Ascending aorta (tissue), 2 donors: ENCODE measurements at regions not wholly inside any gene's neighbourhood (a gene's known extent, or its start where the extent isn't known, plus 50 kb on each side); places are given as distances from the start of the nearest gene placed in this dataset.

Experiments used
- DNase-seq, 2 donors: peaks; one replicate each; pipeline ENCODE4 v3.0.0-alpha.2; 2019; ENCODE audit warnings: low spot score in 2 of 2
- H3K27ac ChIP-seq, 2 donors: fragments of 200-600 bp; sonication (generic); one replicate each; pipeline ENCODE4 v1.5.1; 2016 to 2017; ENCODE audit warnings: mild to moderate bottlenecking in 1 of 2
- H3K27me3 ChIP-seq: fragments of 200-600 bp; sonication (generic); one replicate; pipeline ENCODE4 v1.5.1; 2017
- H3K36me3 ChIP-seq, 2 donors: fragments of 200-600 bp; sonication (generic); one replicate each; pipeline ENCODE4 v1.5.1; 2016
- H3K4me1 ChIP-seq, 2 donors: fragments of 200-600 bp; sonication (generic); one replicate each; pipeline ENCODE4 v1.5.1; 2016 to 2017; ENCODE audit warnings: mild to moderate bottlenecking in 1 of 2
- H3K4me3 ChIP-seq, 2 donors: fragments of 200-600 bp; sonication (generic); one replicate each; pipeline ENCODE4 v1.5.1; 2016 to 2017; ENCODE audit warnings: mild to moderate bottlenecking in 1 of 2
- H3K9me3 ChIP-seq, 2 donors: fragments of 200-600 bp; sonication (generic); one replicate each; pipeline ENCODE4 v1.5.1; 2016
- intact Hi-C: fragments of 100-400 bp; cut with DNase I; formaldehyde crosslinking; loops from one replicate; pipeline ENCODE4 v1.15.1; 2023
- TF ChIP-seq, protein P1 (sequence below), 3 experiments: fragments of 200-600 bp in 2 of 3; fragments of 450-650 bp in 1 of 3; sonication (generic) in 2 of 3; IDR thresholded peaks; one replicate each; pipeline ENCODE4 v1.5.1; 2016 to 2019; ENCODE audit warnings: antibody characterized with exemption in 3 of 3, mild to moderate bottlenecking in 1 of 3, moderate library complexity in 1 of 3

DNA sequence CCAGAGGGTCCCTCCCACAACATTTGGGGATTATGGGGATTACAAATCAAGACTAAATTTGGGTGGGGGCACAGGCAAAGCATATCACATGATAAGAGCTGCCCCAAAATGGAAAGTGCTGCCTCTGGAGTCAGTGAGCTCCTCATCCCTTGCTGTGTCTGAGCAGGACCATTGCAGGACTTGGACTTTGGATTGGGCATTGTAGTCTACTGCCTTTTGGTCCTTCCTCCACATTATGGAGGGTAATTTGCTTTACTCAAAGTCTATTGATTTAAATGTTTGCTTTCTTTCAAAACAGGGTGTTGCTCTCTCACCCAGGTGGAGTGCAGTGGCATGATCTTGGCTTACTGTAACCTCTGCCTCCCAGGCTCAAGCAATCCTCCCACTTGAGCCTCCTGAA, 106.8 kb upstream of the LDAH start:
- H3K27me3 ChIP-seq, result no peaks in the 10 kb centered on the region
- H3K27ac ChIP-seq, result no peak overlapping the region
- intact Hi-C loops, result no loop called here
- peaks cover 0 to 4% of the 10 kb centered on the region in 2 donors for H3K4me1 ChIP-seq
- no peaks in the 10 kb centered on the region for H3K36me3 ChIP-seq
- TF ChIP-seq, protein P1, sequence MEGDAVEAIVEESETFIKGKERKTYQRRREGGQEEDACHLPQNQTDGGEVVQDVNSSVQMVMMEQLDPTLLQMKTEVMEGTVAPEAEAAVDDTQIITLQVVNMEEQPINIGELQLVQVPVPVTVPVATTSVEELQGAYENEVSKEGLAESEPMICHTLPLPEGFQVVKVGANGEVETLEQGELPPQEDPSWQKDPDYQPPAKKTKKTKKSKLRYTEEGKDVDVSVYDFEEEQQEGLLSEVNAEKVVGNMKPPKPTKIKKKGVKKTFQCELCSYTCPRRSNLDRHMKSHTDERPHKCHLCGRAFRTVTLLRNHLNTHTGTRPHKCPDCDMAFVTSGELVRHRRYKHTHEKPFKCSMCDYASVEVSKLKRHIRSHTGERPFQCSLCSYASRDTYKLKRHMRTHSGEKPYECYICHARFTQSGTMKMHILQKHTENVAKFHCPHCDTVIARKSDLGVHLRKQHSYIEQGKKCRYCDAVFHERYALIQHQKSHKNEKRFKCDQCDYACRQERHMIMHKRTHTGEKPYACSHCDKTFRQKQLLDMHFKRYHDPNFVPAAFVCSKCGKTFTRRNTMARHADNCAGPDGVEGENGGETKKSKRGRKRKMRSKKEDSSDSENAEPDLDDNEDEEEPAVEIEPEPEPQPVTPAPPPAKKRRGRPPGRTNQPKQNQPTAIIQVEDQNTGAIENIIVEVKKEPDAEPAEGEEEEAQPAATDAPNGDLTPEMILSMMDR (IDR thresholded peaks at IDR 0.05), result no peak
- H3K9me3 ChIP-seq, result no peaks in the 10 kb centered on the region
- no peak for DNase-seq
- H3K4me3 ChIP-seq, result no peak overlapping the region

DNA sequence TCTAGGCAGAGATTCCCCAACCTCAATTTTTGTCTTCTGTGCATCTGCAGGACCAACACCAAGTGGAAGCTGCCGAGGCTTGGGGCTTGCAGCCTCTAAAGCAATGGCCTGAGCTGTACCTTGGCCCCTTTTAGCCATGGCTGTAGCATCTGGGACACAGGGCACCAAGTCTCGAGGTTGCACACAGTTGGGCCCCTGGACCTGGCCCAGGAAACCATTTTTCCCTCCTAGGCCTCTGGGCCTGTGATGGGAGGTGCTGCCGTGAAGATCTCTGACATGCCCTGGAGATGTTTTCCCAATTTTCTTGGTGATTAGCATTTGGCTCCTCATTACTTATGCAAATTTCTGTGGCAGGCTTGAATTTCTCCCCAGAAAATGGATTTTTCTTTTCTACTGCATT, 105.7 kb upstream of the LDAH start:
- Histone ChIP-seq H3K4me3 (no peak overlapping the region), H3K27me3 (no peaks in the 10 kb centered on the region), H3K9me3 (no peaks in the 10 kb centered on the region), H3K27ac (no peak overlapping the region), H3K4me1 (peaks cover 0 to 4% of the 10 kb centered on the region in 2 donors), H3K36me3 (no peaks in the 10 kb centered on the region)
- DNase-seq, result no peak
- intact Hi-C loops, result no loop called here
- TF ChIP-seq, protein P1 (IDR thresholded peaks at IDR 0.05), result no peak

DNA sequence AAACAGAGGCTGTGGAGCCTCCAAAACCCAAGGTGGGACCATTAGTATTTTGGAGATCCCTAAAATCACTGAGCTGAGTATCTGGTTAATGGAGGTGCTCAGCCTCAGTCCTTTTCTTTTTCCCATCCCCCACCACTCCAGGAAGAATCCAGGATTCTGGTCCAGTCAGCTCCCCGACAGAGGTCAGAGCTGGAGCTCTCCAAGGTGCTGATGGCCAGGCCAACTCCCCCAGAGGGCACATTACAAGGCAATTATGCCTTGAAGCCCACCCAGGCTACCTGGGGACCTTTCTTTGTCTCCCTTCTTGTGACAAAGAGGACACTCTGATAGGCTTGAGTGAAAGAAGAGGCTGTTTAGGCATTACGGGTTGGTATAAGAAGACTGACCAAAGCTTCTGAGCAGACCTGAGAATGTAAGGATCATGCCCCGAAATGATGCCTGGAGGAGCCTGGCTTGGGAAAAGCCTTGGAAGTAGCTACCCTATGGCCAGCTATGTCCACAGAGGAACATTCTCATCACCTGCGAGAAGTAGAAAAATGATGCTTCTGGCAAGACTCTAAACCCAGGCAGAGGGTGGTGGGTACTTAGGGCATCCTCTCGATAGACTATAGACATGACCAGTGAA, 102.5 kb upstream of the LDAH start:
- Histone ChIP-seq H3K36me3 (no peaks in the 10 kb centered on the region), H3K27ac (no peak overlapping the region), H3K4me3 (no peak overlapping the region), H3K4me1 (no peaks in the 10 kb centered on the region), H3K9me3 (no peaks in the 10 kb centered on the region), H3K27me3 (no peaks in the 10 kb centered on the region)
- TF ChIP-seq, protein P1 (IDR thresholded peaks at IDR 0.05), result no peak
- intact Hi-C loops, result no loop called here
- DNase-seq, result no peak

DNA sequence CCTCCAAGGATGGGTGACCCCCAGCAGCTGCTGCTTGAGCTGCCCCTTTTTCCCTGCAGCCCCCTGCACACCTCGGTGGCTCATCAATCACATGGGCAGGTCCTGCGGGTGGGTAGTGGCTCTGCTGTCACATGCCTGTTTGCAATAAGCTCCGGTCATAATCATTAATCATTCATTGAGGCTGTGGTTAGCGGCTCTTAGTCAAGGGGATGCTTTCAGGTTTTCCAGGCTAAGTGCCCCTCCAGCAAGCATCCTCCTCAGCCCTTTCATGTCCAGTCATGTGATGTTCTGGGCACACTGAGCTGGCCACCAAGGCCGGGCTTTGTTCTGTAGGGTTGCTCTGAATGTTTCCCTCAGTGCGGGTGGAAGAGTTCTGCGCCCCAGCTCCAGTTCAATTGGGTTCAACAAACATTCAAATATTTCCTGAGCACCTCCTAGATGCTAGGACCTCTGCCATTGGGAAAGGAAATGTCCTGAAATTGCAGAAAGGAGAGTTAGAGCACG, 96.4 kb upstream of the LDAH start:
- no peaks in the 10 kb centered on the region for H3K27me3 ChIP-seq
- H3K9me3 ChIP-seq, result no peaks in the 10 kb centered on the region
- H3K27ac ChIP-seq, result no peak overlapping the region
- TF ChIP-seq, protein P1 (IDR thresholded peaks at IDR 0.05), result no peak
- no peak overlapping the region for H3K4me3 ChIP-seq
- DNase-seq, result no peak
- no peaks in the 10 kb centered on the region for H3K36me3 ChIP-seq
- intact Hi-C loops, result loop anchor here (5.0 kb wide), 1 partner anchor 237 kb away; no protein-coding TSS in a partner anchor
- peaks cover 0 to 10% of the 10 kb centered on the region in 2 donors for H3K4me1 ChIP-seq

DNA sequence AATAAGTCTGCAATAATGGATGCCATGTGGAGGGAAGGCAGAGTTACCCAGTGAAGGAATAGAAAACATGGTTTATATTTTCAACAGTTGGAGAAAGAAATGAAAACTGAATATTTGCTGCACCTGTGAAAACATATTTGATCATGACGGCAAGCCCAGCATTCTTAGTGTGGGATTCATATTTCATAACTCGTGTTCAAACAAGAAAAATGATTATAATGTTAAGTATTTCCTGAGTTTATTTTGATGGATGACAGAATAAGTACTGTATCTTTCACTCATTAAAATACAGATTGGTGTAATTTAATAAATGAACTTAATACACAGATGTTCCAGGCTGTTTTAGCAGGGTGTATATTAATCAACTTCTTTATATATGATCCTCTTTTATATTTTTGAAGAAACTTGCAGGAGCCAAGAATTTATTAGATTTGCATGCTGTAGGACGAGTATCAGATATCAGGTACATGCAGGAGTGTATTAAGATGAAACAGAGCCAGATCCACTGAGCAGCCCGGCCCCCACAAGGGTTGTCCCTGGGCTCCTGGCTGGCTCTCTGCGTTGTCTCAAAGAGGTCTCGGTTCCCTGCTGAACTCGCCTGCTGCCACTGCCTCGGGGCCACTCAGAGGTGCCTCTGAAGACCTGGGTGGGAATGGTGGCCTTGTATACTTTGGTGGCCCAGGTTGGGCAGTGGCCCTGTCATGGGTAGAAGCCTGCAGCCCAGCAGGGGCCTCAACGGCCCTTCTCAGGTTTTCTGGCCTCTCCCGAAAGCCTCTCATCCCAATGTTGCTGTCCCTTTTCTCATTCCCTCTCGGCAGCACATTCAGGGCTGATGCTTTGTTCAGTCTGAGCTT, 95.0 kb upstream of the LDAH start:
- H3K9me3 ChIP-seq, result no peaks in the 10 kb centered on the region
- no peaks in the 10 kb centered on the region for H3K27me3 ChIP-seq
- no peaks in the 10 kb centered on the region for H3K36me3 ChIP-seq
- no peak overlapping the region for H3K4me3 ChIP-seq
- no peak for DNase-seq
- intact Hi-C loops, result loop anchor here (5.0 kb wide), 1 partner anchor 236 kb away; no protein-coding TSS in a partner anchor
- TF ChIP-seq, protein P1 (IDR thresholded peaks at IDR 0.05), result no peak
- peaks cover 0 to 10% of the 10 kb centered on the region in 2 donors for H3K4me1 ChIP-seq
- H3K27ac ChIP-seq, result peak overlapping the region; percentile 53 to 62
